Erythroblast (primary cell): ENCODE measurements at regions not wholly inside any gene's neighbourhood (a gene's known extent, or its start where the extent isn't known, plus 50 kb on each side); places are given as distances from the start of the nearest gene placed in this dataset.

ENCODE experiments used
- GATA1 ChIP-seq: IDR thresholded peaks from 2 replicates; pipeline ENCODE4 v1.6.1; 2011; ENCODE audit warnings: low read depth, mild to moderate bottlenecking, control low read depth, low read length, moderate library complexity
- POLR2A ChIP-seq: IDR thresholded peaks from 2 replicates; pipeline ENCODE4 v1.6.1; 2011; ENCODE audit warnings: mild to moderate bottlenecking, low read length

- no peak for TF ChIP-seq POLR2A
- TF ChIP-seq GATA1 = no peak
Measured at GRCh38 chr1:232474826-232475225, 155.1 kb downstream of the SIPA1L2 start.
